Pancreas (tissue), 10 donors: ENCODE measurements at regions not wholly inside any gene's neighbourhood (a gene's known extent, or its start where the extent isn't known, plus 50 kb on each side); places are given as distances from the start of the nearest gene placed in this dataset.

Source experiments
- ATAC-seq, 4 donors: fragments of 200-7000 bp; cut with Tn5 transposase; one replicate each; pipeline versions ENCODE4 v1.8.0 to v1.9.1; 2020; ENCODE audit warnings: mild to moderate bottlenecking in 4 of 4, moderate library complexity in 4 of 4
- DNase-seq, 6 donors: peaks; one replicate each; pipeline ENCODE4 v3.0.0-alpha.2; 2020
- FAIRE-seq: peaks from 2 replicates; lab custom pipeline; 2012; peaks lifted over from hg19 to GRCh38; lab: Jason Lieb, UNC
- H3K27ac ChIP-seq, 4 donors: fragments of 200-600 bp; sonication (generic); 1 replicate in 3 of 4; 2 replicates in 1 of 4; pipeline versions ENCODE4 v1.5.0 to v1.8.0; 2020
- H3K27me3 ChIP-seq, 4 donors: fragments of 200-600 bp; one replicate each; pipeline ENCODE4 v1.8.0; 2021
- H3K36me3 ChIP-seq, 3 donors: fragments of 200-600 bp; sonication (generic) in 1 of 3; one replicate each; pipeline versions ENCODE4 v1.5.0 to v1.8.0; 2020 to 2021
- H3K4me1 ChIP-seq, 3 donors: fragments of 200-600 bp; one replicate each; pipeline ENCODE4 v1.8.0; 2021
- H3K4me3 ChIP-seq, 4 donors: fragments of 200-600 bp; sonication (generic) in 2 of 4; one replicate each; pipeline versions ENCODE4 v1.5.0 to v1.8.0; 2020 to 2021
- H3K9me3 ChIP-seq, 4 donors: fragments of 200-600 bp; one replicate each; pipeline ENCODE4 v1.8.0; 2021
- CTCF ChIP-seq, 4 donors: fragments of 200-600 bp; sonication (generic) in 3 of 4; IDR thresholded peaks; one replicate each; pipeline versions ENCODE4 v1.5.0 to v1.8.0; 2021; ENCODE audit warnings: antibody characterized with exemption in 4 of 4
- WGBS, 2 donors: extraction: QIAGEN DNeasy Blood & Tissue Kit; methylation state at CpG; one replicate each; pipeline ENCODE4 v1.1.7; 2013; 5-methylcytosine and 5-hydroxymethylcytosine counted together
- intact Hi-C, 3 donors: fragments of 100-400 bp; cut with DNase I; formaldehyde crosslinking; loops; one replicate each; pipeline versions ENCODE4 v1.11.1 to v1.14.2; 2022
- donor health status: healthy with polysubstance abuse.
- donor health status: DM: no; HTN: no; CAD: no; lungs with moderate emphysema.
- donor health status: DM: no; HTN: no; CAD: no.
- donor health status: control.
- donor health status: control.
- donor health status: Bipolar disorder and iron deficiency.
- donor health status: DM: yes; HTN: yes; CAD: no.
- donor health status: DM: no; HTN: no; CAD: no.
- donor health status: DM: no; HTN: no; CAD: no.
- donor health status: DM: yes; HTN: yes; CAD: no.

DNA sequence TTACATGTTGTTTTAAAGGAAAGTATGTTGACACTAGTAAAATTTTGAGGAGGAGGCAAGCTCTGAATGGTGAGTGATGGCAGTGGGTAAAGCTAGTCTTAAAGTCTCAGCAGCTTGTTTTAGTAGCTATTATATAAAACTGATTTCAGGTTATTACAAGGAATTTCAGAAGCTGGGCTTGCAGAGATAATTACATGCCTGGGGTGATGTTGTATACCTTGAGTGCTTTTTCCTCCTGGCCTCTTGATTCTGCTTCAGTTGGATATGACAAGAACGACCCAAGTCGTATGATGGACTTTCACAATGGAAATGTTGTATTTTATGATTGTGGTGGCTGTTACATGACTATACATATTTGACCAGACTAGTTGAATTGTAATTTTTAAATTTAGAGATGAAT, 175.5 kb upstream of the ADGRL3 start:
- DNase-seq (no peak), FAIRE-seq (no peak), ATAC-seq (no peak)
- H3K4me1 ChIP-seq = no peaks in the 10 kb centered on the region
- TF ChIP-seq CTCF (IDR thresholded peaks at IDR 0.05) = no peak
- no peak overlapping the region for H3K4me3 ChIP-seq
- 64 to 74% methylated on average over 2 of the region's 2 CpGs for WGBS, 2 donors
- H3K9me3 ChIP-seq = no peaks in the 10 kb centered on the region
- no peak overlapping the region for H3K27ac ChIP-seq
- intact Hi-C loops = no loop called here
- no peaks in the 10 kb centered on the region for H3K36me3 ChIP-seq
- no peaks in the 10 kb centered on the region for H3K27me3 ChIP-seq

- FAIRE-seq (no peak), DNase-seq (no peak), ATAC-seq (no peak)
- no peak for TF ChIP-seq CTCF (IDR thresholded peaks at IDR 0.05)
- intact Hi-C loops = no loop called here
- H3K36me3 ChIP-seq = no peaks in the 10 kb centered on the region
- H3K27ac ChIP-seq = no peak overlapping the region
- H3K27me3 ChIP-seq = no peaks in the 10 kb centered on the region
- H3K4me3 ChIP-seq = no peak overlapping the region
- no peaks in the 10 kb centered on the region for H3K9me3 ChIP-seq
- no peaks in the 10 kb centered on the region for H3K4me1 ChIP-seq
Observed at GRCh38 chr4:61027939-61028338, 172.2 kb upstream of the ADGRL3 start.

- no peak for DNase-seq
- Histone ChIP-seq H3K4me3 (no peak overlapping the region), H3K36me3 (no peaks in the 10 kb centered on the region), H3K27ac (no peak overlapping the region), H3K4me1 (no peaks in the 10 kb centered on the region), H3K9me3 (no peaks in the 10 kb centered on the region), H3K27me3 (no peaks in the 10 kb centered on the region)
- FAIRE-seq = no peak
- 52 to 71% methylated on average over 4 of the region's 4 CpGs for WGBS, 2 donors
- TF ChIP-seq CTCF (IDR thresholded peaks at IDR 0.05) = no peak
- no peak for ATAC-seq
- intact Hi-C loops = no loop called here
Observed at GRCh38 chr4:61036071-61036684, 163.9 kb upstream of the ADGRL3 start.

DNA sequence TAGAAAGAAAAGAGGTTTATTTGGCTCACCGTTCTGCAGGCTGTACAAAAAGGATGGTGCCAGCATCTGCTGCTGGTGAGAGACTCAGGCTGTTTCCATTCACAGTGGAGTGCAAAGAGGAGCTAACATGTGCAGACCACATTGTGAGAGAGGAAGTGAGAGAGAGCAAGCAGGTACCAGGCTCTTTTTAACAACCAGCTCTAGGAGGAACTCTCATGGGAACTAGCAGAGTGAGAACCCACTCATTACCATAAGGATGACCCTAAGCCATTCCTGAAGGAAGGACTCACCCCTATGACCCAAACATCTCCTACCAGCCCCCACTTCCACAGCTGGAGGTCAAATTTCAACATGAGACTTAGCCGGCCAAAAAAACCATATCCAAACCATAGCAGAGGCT, 158.6 kb upstream of the ADGRL3 start:
- Histone ChIP-seq H3K9me3 (no peaks in the 10 kb centered on the region), H3K27me3 (no peaks in the 10 kb centered on the region), H3K27ac (no peak overlapping the region), H3K4me3 (no peak overlapping the region), H3K4me1 (no peaks in the 10 kb centered on the region), H3K36me3 (no peaks in the 10 kb centered on the region)
- ATAC-seq (no peak), FAIRE-seq (no peak), DNase-seq (no peak)
- WGBS, 2 donors = 43 to 59% methylated on average over 2 of the region's 2 CpGs
- TF ChIP-seq CTCF (IDR thresholded peaks at IDR 0.05) = no peak
- intact Hi-C loops = no loop called here

GRCh38 chr4:61044837-61045236, 155.3 kb upstream of the ADGRL3 start:
- intact Hi-C loops = no loop called here
- WGBS, 2 donors = 47 to 74% methylated on average over 1 of the region's 1 CpG
- FAIRE-seq (no peak), ATAC-seq (no peak), DNase-seq (no peak)
- H3K9me3 ChIP-seq = no peaks in the 10 kb centered on the region
- H3K27me3 ChIP-seq = no peaks in the 10 kb centered on the region
- H3K4me3 ChIP-seq = no peak overlapping the region
- no peak overlapping the region for H3K27ac ChIP-seq
- no peaks in the 10 kb centered on the region for H3K4me1 ChIP-seq
- H3K36me3 ChIP-seq = no peaks in the 10 kb centered on the region
- TF ChIP-seq CTCF (IDR thresholded peaks at IDR 0.05) = no peak
